GM12891 (cell line): ENCODE measurements at regions not wholly inside any gene's neighbourhood (a gene's known extent, or its start where the extent isn't known, plus 50 kb on each side); places are given as distances from the start of the nearest gene placed in this dataset.

Experiments used
- DNase-seq: peaks from one replicate; pipeline ENCODE4 v3.0.0; 2011; ENCODE audit warnings: low spot score; ENCODE audit not compliant: insufficient read length
- FAIRE-seq: peaks from 2 replicates; lab custom pipeline; 2011; peaks lifted over from hg19 to GRCh38; lab: Jason Lieb, UNC
- PAX5 ChIP-seq: IDR thresholded peaks from 2 replicates; pipeline ENCODE4 v1.6.1; 2011; ENCODE audit warnings: low read length, moderate library complexity, mild to moderate bottlenecking; ENCODE audit not compliant: insufficient read depth, severe bottlenecking
- POLR2A ChIP-seq: IDR thresholded peaks from 2 replicates; pipeline ENCODE4 v1.6.1; 2011; ENCODE audit warnings: low read depth, low read length, control low read depth
- POLR2AphosphoS5 ChIP-seq: IDR thresholded peaks from 2 replicates; pipeline ENCODE4 v1.6.1; 2011; ENCODE audit warnings: low read depth, low read length, control low read depth
- POU2F2 ChIP-seq: IDR thresholded peaks from 2 replicates; pipeline ENCODE4 v1.6.1; 2011; ENCODE audit warnings: low read depth, mild to moderate bottlenecking, control low read depth, low read length, moderate library complexity
- SPI1 ChIP-seq: IDR thresholded peaks from 2 replicates; pipeline ENCODE4 v1.6.1; 2011; ENCODE audit warnings: low read depth, low read length, control low read depth
- TAF1 ChIP-seq: IDR thresholded peaks from 2 replicates; pipeline ENCODE4 v1.6.1; 2011; ENCODE audit warnings: low read depth, low read length, control low read depth

DNA sequence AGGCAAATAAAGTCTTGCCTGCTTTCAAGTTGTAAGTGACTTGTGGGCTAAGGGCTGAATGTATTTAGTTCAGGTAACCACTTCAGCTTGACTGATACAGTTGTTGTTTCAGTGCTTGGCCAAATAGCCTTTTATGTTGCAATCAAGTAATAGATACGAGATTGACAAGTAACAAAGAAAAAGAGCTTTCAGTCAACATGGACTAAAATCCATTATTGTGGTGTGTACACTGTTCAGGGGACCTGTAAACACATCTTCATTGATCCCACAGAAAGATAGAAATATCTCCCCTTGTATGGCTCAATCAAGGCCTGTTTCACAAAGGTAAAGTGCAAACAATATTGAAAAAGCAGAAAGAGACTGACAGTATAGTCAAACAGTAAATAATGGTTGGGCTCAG is 224.8 kb upstream of the TMCO5A start:
- DNase-seq, result no peak
- FAIRE-seq, result no peak
- TF ChIP-seq POU2F2 (no peak), TAF1 (no peak), POLR2AphosphoS5 (no peak), POLR2A (no peak), PAX5 (no peak), SPI1 (no peak)

DNA sequence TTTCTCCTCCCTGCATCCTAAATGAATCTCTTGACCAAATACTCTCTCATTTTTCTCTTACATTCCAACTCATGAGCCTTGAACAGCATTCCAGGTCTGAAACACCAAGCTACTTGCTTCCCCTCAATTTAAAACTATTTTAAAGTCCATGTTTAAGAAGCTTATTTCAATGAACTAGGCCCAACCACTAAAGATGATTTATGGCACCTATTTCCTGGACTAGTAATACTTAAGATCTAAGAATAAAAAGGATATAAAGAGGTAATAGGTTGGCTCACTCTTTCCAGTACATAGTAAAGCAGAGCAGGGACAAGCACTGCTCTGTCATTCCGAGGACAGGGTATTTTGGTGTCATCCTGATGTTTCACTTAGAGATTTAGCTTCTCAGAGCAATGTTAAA is 219.3 kb upstream of the TMCO5A start:
- FAIRE-seq (no peak), DNase-seq (no peak)
- TF ChIP-seq POLR2AphosphoS5 (no peak), POU2F2 (no peak), SPI1 (no peak), POLR2A (no peak), PAX5 (no peak), TAF1 (no peak)

DNA sequence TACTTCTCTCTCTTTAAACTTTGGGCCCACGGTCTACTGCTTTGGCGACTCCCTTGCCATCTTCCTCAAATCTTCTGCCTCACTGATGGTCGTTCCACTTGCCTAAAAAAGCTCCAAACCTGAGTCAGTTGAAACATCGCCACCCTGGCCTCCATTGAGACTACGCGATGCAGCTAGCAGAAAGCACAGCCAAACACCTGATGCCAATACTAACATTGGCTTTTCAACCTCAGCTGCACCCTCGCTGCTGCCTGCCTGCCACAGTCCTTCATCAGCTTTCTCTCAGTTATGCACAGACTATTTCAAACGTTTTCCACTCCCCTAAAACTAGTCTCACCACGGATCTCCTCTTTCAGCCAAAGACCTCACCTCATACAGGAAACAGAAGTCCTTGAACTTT is 214.2 kb upstream of the TMCO5A start:
- TF ChIP-seq POLR2A (no peak), POU2F2 (no peak), SPI1 (no peak), TAF1 (no peak), PAX5 (no peak), POLR2AphosphoS5 (no peak)
- FAIRE-seq, result no peak
- DNase-seq, result no peak

DNA sequence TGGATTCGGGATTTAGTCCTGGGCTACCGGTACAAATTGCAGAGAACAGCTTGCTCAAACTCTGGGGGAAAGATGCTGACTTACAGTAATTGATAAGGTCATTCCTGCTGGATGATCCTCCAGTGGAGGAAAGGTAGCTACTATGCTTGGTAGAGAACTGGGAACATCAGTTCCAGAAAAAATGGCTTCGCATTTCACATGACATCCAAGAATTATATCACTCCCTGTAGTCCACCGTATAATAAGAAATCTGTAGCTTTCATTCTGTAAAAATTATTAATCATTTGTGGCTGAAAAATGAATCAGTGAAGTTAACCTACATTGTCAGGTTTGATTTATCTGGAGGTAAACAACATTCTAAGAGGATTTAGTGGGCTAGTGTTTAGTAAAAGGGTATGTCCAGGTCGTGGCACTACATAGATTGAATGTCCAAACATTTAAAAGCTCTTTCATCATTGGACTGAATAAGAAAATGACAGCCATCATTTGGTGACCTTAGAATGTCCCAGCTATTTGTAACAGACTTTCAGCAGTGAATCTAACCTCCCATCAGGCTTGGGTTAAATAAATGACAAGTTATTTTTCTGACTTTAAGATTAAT is 203.2 kb upstream of the TMCO5A start:
- FAIRE-seq (no peak), DNase-seq (no peak)
- TF ChIP-seq POLR2A (no peak), TAF1 (no peak), PAX5 (no peak), POU2F2 (no peak), POLR2AphosphoS5 (no peak), SPI1 (no peak)

DNA sequence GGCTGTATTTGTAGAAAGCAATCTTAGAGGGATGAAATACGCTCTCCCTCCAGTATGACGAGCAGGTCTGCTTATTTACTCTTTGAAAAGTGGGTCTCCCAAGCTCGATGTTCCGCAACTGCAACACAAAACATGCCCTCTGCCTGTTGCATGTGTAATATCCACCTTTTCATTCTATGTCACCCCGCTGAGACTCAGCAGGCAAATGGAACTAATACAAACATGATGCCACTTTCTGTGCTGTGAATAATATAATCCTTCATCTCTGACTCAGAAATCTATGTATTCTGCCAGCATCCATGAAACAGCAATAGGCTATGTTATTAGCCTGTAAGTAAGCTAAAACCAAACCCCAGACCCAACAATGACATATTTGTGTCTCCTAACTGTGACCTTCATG is 200.8 kb upstream of the TMCO5A start:
- FAIRE-seq (no peak), DNase-seq (no peak)
- TF ChIP-seq SPI1 (no peak), POLR2AphosphoS5 (no peak), POLR2A (no peak), POU2F2 (no peak), PAX5 (no peak), TAF1 (no peak)

DNA sequence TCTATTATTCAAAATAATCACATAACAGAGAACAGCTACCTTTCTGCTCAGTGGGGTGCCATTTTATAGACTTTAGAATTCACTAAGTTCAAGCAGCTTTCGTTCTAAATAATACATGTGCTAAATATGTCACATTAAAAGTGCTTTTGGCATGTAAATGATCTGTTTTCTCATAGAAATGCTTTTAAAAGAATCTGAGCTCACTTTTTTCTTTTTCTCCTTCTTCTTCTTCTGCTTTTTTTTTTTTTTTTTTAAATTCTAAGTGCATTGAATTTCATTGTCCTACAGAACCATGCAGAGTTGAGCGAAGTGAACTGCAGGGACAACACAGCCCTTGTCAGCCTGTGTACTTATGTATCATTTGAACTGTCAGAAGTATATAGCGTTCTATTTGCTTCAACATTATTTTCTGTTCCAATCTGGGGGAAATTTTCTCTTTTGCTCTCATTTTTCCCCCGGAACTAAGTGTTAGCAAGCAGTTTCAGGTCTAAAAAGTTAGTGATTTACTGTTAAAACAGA is 193.8 kb upstream of the TMCO5A start:
- FAIRE-seq (no peak), DNase-seq (no peak)
- no peak for TF ChIP-seq POLR2A
- TF ChIP-seq POU2F2, result no peak
- no peak for TF ChIP-seq SPI1
- TF ChIP-seq PAX5, result no peak
- no peak for TF ChIP-seq POLR2AphosphoS5
- no peak for TF ChIP-seq TAF1

DNA sequence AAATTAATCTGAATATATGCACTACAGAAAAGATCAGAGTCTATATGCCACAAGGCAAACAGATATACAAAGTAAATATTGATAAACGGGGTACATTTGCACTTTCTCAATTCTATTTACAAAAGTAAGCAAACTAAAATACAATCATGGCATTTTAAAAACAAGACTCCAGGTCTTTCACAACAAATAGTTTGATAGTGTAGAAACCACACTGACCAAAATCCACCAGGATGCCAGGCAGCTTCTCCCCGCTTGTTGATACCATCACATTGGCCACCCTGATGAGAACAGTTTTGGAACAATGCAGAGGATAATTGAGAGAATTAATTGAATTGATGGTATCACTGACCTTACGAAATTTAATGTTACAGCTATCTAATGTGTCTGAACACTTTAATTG is 190.6 kb upstream of the TMCO5A start:
- no peak for TF ChIP-seq TAF1
- no peak for TF ChIP-seq PAX5
- no peak for TF ChIP-seq POLR2A
- no peak for TF ChIP-seq SPI1
- no peak for TF ChIP-seq POU2F2
- no peak for TF ChIP-seq POLR2AphosphoS5
- FAIRE-seq (no peak), DNase-seq (no peak)

DNA sequence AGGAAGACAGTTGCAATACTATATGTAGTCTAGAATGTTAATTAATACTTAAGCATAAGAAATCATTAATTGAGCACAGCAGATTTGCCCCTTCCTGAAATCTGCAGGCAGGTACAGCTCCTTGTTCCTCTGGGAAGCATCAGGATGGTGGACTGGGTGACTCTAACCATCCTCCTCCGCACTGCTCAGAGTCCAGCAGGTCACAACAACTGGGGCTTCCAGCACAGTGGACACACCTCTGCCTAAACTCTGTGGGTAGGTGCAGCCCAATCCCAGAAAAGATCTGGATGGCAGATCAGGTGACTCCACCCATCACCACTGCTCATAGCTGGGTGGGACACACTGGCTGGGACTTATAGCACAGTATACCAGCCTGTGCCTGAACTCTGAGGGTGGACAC is 189.9 kb upstream of the TMCO5A start:
- FAIRE-seq (no peak), DNase-seq (no peak)

DNA sequence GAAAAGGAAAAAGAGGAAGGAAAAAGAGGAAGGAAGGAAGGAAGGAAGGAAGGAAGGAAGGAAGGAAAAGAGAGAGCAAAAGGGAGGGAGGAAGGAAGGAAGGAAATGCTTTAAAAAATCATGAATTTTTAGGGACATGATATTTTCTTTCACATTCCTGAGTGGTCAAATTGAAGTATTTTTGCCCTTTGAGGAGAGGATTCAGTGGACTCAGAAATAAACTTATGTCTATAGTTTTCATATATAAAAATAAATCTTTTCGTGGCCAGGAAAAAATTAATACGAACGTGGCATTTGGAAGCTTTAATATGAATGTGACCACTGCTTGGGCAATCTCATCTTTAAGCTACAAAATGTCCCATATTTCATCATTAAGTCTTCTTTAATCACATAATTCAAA is 183.0 kb upstream of the TMCO5A start:
- TF ChIP-seq TAF1 (no peak), SPI1 (no peak), POLR2AphosphoS5 (no peak), POLR2A (no peak), PAX5 (no peak), POU2F2 (no peak)
- DNase-seq, result no peak
- FAIRE-seq, result no peak

More for the DNA sequence above, 189.9 kb upstream of the TMCO5A start:
- TF ChIP-seq TAF1, result no peak
- no peak for TF ChIP-seq POLR2AphosphoS5
- TF ChIP-seq POLR2A, result no peak
- TF ChIP-seq POU2F2, result no peak
- no peak for TF ChIP-seq SPI1
- TF ChIP-seq PAX5, result no peak
